DMS114 treated with DMSO at 0.1 percent for 48 hours (cell line): ENCODE measurements at regions not wholly inside any gene's neighbourhood (a gene's known extent, or its start where the extent isn't known, plus 50 kb on each side); places are given as distances from the start of the nearest gene placed in this dataset.

ENCODE experiments used
- DNase-seq: peaks from one replicate; lab custom pipeline; 2025; ENCODE audit not compliant: unreplicated experiment; lab: John Stamatoyannopoulos, UW

GRCh38 chr14:54126947-54127346, 170.3 kb upstream of the BMP4 start:
- no peak for DNase-seq

- DNase-seq = no peak
These were observed 170.9 kb upstream of the BMP4 start for GRCh38 chr14:54127526-54127925.

- DNase-seq = no peak
These were observed 173.4 kb upstream of the BMP4 start for GRCh38 chr14:54129850-54130640.

- no peak for DNase-seq
These were observed 175.9 kb upstream of the BMP4 start for GRCh38 chr14:54132496-54132895.

- no peak for DNase-seq
These were observed 177.3 kb upstream of the BMP4 start for GRCh38 chr14:54133896-54134295.

DNA sequence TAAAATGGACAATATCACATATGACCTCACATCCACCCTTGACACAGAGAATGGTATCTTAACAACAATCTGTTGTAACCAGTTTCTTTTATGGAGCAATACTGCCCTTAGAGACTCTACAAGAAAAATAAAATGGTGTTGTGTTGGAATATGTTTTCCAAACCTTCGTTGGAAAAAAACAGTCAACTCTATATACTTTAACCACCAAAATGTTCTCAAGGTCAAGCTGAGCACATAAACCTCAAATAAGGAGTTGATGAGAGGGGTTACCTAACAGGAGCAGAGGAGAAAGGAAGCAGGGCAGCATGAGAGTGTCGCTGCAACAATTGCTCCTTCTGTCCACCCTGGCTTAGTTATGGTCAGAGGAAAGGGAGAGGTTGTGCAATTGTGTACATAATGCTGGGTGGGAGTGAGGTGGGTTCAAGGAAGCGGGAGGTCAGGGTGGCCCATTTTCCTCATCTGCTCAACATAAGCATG, 179.2 kb upstream of the BMP4 start:
- DNase-seq = no peak

GRCh38 chr14:54136894-54137613, 180.4 kb upstream of the BMP4 start:
- DNase-seq = no peak

GRCh38 chr14:54137614-54137961, 181.0 kb upstream of the BMP4 start:
- DNase-seq = no peak

DNA sequence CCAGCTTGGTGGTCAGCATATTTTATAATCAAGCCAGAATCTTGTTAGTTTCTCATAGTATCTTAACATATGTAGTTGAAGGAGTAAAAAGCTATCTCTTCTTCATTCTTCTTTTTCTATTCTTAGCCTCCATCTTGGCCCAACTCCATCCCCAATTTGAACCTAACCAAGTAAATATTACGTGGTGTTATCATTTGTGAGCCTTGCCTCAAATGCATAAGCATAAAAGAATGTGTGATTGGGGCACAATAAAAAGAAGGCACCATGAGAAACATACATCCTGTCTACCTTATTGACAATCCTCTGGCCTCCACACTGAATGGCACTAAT, 181.4 kb upstream of the BMP4 start:
- DNase-seq = no peak

- DNase-seq = no peak
These were observed 181.9 kb upstream of the BMP4 start for GRCh38 chr14:54138354-54139038.

- DNase-seq = no peak
These were observed 183.9 kb upstream of the BMP4 start for GRCh38 chr14:54140551-54140950.

- DNase-seq = no peak
These were observed 190.0 kb upstream of the BMP4 start for GRCh38 chr14:54146601-54147000.

- DNase-seq = no peak
These were observed 190.7 kb upstream of the BMP4 start for GRCh38 chr14:54147282-54147681.

- no peak for DNase-seq
These were observed 191.1 kb upstream of the BMP4 start for GRCh38 chr14:54147758-54148157.

- DNase-seq = no peak
These were observed 191.6 kb upstream of the BMP4 start for GRCh38 chr14:54148251-54148650.

- no peak for DNase-seq
These were observed 195.7 kb upstream of the BMP4 start for GRCh38 chr14:54152351-54152750.

GRCh38 chr14:54166049-54166950, 209.7 kb upstream of the BMP4 start:
- DNase-seq = no peak

DNA sequence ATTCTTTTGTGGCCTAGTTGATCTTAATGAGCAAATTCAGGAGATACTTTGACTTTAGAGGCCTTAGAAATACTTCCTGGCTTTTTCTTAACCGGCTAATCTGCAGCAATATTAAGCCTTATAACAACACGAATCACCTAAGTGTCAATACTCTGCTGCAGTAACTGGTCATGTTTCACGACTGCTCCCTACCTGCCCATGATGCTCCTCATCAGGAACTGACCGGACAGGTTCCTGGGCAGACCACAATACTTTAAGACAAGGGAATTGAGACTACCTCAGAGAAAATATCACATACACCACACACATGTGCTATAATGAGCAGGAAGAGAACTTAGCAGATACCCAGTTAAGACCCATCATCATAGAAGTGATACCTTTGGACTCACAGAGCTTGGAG, 211.9 kb upstream of the BMP4 start:
- DNase-seq = no peak

GRCh38 chr14:54169254-54169924, 212.8 kb upstream of the BMP4 start:
- DNase-seq = no peak

- no peak for DNase-seq
These were observed 213.7 kb upstream of the BMP4 start for GRCh38 chr14:54170301-54170700.

- no peak for DNase-seq
These were observed 215.5 kb upstream of the BMP4 start for GRCh38 chr14:54172114-54172513.
